ENCODE measurements at regions not wholly inside any gene's neighbourhood (a gene's known extent, or its start where the extent isn't known, plus 50 kb on each side); places are given as distances from the start of the nearest gene placed in this dataset.
"Not testable (repeated sequence)": the region's sequence is repeated elsewhere in the genome, so short reads cannot be mapped to it uniquely, and the experiment has no call there.

GRCh38 chr5:90293931-90294330 lies 115.6 kb downstream of the CETN3 start:
- no peak for DNase-seq (ENCODE audit: low read depth, low spot score)
- in situ Hi-C loops (cut with HindIII; ENCODE audit: low pct_unique_long_range_greater_than_20kb, low sequenced_read_pairs): no loop called here

GRCh38 chr5:90290648-90291047 lies 118.9 kb downstream of the CETN3 start:
- no peak for DNase-seq (ENCODE audit: low read depth, low spot score)
- in situ Hi-C loops (cut with HindIII; ENCODE audit: low pct_unique_long_range_greater_than_20kb, low sequenced_read_pairs): no loop called here

GRCh38 chr5:90289837-90290236 lies 119.7 kb downstream of the CETN3 start:
- peak; percentile 14 for DNase-seq (ENCODE audit: low read depth, low spot score)
- in situ Hi-C loops (cut with HindIII; ENCODE audit: low pct_unique_long_range_greater_than_20kb, low sequenced_read_pairs): no loop called here

GRCh38 chr5:90287036-90287435 lies 122.5 kb downstream of the CETN3 start:
- no peak for DNase-seq (ENCODE audit: low read depth, low spot score)
- in situ Hi-C loops (cut with HindIII; ENCODE audit: low pct_unique_long_range_greater_than_20kb, low sequenced_read_pairs): no loop called here

- in situ Hi-C loops (cut with HindIII; ENCODE audit: low pct_unique_long_range_greater_than_20kb, low sequenced_read_pairs): no loop called here
- DNase-seq (ENCODE audit: low read depth, low spot score): no peak
Measured at GRCh38 chr5:90285581-90285980, 124.0 kb downstream of the CETN3 start.

GRCh38 chr5:90284375-90284774 lies 125.2 kb downstream of the CETN3 start:
- in situ Hi-C loops (cut with HindIII; ENCODE audit: low pct_unique_long_range_greater_than_20kb, low sequenced_read_pairs): no loop called here
- DNase-seq (ENCODE audit: low read depth, low spot score): no peak

DNA sequence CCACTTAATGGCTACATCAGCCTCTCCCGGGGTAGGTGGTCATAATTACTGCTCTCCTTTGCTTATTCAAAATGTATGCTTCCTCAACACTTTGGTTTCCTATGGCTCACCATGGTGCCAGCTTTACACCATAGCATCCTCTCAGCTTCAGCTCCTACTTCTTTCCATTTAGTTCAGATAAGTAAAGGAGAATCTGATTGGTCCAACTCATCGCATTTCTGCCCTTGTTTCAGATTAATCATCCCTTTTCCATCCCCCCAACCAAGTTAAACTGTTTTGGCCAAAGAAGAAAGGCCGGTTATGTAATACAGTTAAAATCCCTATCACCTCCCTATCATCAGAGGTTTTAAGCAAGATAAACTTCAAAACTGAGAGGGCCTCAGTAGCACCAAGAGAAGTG lies 130.5 kb downstream of the CETN3 start:
- no peak for DNase-seq (ENCODE audit: low read depth, low spot score)
- in situ Hi-C loops (cut with HindIII; ENCODE audit: low pct_unique_long_range_greater_than_20kb, low sequenced_read_pairs): no loop called here

DNA sequence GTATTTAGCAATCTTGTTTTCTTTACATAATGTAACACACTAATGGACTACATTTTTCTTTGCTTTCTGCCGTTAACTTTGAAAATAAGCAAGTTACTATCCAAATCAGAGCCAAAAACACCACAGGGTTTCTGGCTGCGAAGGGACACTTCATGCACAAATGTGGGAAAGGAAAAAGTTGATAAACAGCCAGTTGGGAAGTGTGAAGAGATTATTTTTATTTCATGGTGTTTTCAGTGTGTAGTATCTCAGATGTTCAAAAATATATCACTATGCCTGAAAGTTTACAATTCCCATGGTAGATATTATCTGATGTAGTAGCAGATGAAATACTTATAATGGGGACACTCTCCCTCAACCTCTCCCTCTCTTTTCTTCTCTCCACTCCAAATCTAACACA lies 135.3 kb downstream of the CETN3 start:
- DNase-seq (ENCODE audit: low read depth, low spot score): no peak
- in situ Hi-C loops (cut with HindIII; ENCODE audit: low pct_unique_long_range_greater_than_20kb, low sequenced_read_pairs): no loop called here

GRCh38 chr5:90267646-90268045 lies 141.9 kb downstream of the CETN3 start:
- no peak for DNase-seq (ENCODE audit: low read depth, low spot score)
- in situ Hi-C loops (cut with HindIII; ENCODE audit: low pct_unique_long_range_greater_than_20kb, low sequenced_read_pairs): no loop called here

- in situ Hi-C loops (cut with HindIII; ENCODE audit: low pct_unique_long_range_greater_than_20kb, low sequenced_read_pairs): no loop called here
- DNase-seq (ENCODE audit: low read depth, low spot score): no peak
Measured at GRCh38 chr5:90265545-90265857, 144.1 kb downstream of the CETN3 start.

DNA sequence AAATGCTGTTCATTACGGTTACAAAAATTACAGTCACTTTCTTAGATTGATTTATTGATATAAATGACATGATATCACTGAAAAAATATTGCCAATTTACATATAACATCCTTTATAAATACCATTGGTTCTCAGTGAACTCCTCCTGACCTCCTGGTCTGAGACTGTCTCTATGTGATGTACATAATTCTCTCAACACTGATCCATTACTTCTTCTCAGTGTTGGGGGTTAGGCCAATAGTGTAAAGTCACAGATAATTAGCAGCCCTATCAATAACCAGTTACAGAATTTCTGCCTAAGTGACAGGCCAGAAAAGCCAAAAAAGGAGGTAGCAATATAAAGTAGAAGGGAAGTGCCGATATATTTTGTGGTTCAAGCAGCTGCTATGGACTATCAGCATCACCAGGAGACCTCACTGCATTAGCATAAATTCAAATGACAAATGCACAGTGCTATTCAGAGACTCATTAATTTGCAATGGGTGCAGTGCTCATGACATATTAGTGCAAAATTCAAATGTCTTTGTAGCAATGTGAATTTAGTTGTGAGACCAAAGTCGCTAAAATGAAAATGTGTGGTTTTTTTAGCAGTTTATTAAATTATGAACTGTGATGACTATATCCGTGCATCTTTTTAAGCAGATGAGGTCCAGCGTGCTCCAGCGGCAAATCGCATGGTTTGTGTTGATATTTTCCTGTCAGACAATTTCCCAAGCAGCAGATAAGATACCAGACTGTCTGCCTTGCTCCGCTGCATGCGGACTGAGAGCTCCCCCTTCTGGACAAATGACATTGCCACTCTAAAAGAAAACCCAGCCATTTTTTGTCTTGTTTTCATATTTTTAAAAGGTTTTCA lies 144.6 kb downstream of the CETN3 start:
- in situ Hi-C loops (cut with HindIII; ENCODE audit: low pct_unique_long_range_greater_than_20kb, low sequenced_read_pairs): no loop called here
- peak; percentile 75 for DNase-seq (ENCODE audit: low read depth, low spot score)

DNA sequence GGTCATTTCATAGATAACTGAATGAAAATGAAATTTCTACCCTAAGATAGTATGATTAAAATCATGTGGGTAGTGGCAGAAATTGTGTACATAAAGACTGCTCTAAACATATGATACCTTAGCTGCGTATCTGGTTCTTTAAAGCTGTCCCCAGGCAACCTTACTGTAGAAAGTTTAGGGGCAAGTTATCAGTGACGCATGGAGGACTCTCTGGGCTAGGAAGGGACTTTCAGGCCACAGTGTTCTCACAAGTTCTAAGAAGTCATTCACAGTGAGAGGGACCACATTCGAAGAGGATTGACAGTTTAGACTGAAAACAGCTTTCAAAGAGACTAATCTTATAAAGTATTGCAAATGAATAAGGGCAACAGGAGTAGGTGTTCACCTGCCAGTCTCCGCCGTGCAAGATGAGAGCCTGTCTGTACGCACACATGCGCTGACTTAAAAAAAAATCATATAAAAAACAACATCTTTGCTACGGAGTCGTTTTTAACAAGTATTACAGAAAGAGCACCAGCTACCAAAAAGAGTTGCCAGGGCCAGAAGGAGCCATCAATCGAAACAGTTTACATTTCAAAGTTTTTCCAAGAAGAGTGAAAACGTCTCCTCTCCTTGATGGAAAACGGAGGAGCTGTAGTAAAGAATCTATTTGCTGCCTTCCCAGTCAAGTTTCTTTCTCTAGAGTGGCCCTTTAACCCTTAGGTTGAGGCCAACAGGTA lies 146.3 kb downstream of the CETN3 start:
- DNase-seq (ENCODE audit: low read depth, low spot score): no peak
- in situ Hi-C loops (cut with HindIII; ENCODE audit: low pct_unique_long_range_greater_than_20kb, low sequenced_read_pairs): no loop called here

- no peak for DNase-seq (ENCODE audit: low read depth, low spot score)
- in situ Hi-C loops (cut with HindIII; ENCODE audit: low pct_unique_long_range_greater_than_20kb, low sequenced_read_pairs): no loop called here
Measured at GRCh38 chr5:90251447-90251846, 158.1 kb downstream of the CETN3 start.

GRCh38 chr5:90248640-90249039 lies 160.9 kb downstream of the CETN3 start:
- DNase-seq (ENCODE audit: low read depth, low spot score): no peak
- in situ Hi-C loops (cut with HindIII; ENCODE audit: low pct_unique_long_range_greater_than_20kb, low sequenced_read_pairs): no loop called here

GRCh38 chr5:90243848-90244247 lies 165.7 kb downstream of the CETN3 start:
- in situ Hi-C loops (cut with HindIII; ENCODE audit: low pct_unique_long_range_greater_than_20kb, low sequenced_read_pairs); DNase-seq (ENCODE audit: low read depth, low spot score): not testable (repeated sequence)

- in situ Hi-C loops (cut with HindIII; ENCODE audit: low pct_unique_long_range_greater_than_20kb, low sequenced_read_pairs): no loop called here
- no peak for DNase-seq (ENCODE audit: low read depth, low spot score)
Measured at GRCh38 chr5:90233476-90233875, 176.1 kb downstream of the CETN3 start.

DNA sequence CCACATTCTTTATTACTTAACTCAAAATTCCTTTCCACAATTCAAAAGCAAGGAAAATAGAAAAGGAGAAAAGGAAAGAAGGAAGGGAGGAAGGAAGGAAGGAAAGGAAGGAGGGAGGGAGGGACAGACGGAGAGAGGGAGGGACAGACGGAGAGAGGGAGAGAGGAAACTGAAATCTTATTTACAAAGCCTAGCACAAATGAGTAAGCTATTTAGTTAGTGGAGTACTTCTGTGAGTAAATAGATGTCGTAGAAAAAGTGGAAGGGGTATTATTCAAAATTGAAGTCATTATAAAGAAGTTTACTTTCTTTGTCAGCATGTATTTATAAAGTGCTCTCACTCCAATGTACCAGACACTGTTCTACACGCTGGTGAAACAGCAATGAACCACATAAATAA lies 177.9 kb downstream of the CETN3 start:
- in situ Hi-C loops (cut with HindIII; ENCODE audit: low pct_unique_long_range_greater_than_20kb, low sequenced_read_pairs): no loop called here
- no peak for DNase-seq (ENCODE audit: low read depth, low spot score)

GRCh38 chr5:90227683-90228082 lies 181.9 kb downstream of the CETN3 start:
- in situ Hi-C loops (cut with HindIII; ENCODE audit: low pct_unique_long_range_greater_than_20kb, low sequenced_read_pairs): no loop called here
- no peak for DNase-seq (ENCODE audit: low read depth, low spot score)

GRCh38 chr5:90226433-90227099 lies 183.0 kb downstream of the CETN3 start:
- in situ Hi-C loops (cut with HindIII; ENCODE audit: low pct_unique_long_range_greater_than_20kb, low sequenced_read_pairs): no loop called here
- DNase-seq (ENCODE audit: low read depth, low spot score): no peak

Data from SK-MEL-5 (cell line).